ENCODE measurements at regions not wholly inside any gene's neighbourhood (a gene's known extent, or its start where the extent isn't known, plus 50 kb on each side); places are given as distances from the start of the nearest gene placed in this dataset.

GRCh38 chr20:48124960-48125359, 339.7 kb upstream of the SULF2 start:
- TF ChIP-seq CTCF (IDR thresholded peaks at IDR 0.05), result no peak
- no peak for TF ChIP-seq POLR2A (IDR thresholded peaks at IDR 0.05)
